HG03457 (cell line): ENCODE measurements at regions not wholly inside any gene's neighbourhood (a gene's known extent, or its start where the extent isn't known, plus 50 kb on each side); places are given as distances from the start of the nearest gene placed in this dataset.

ENCODE experiments used
- ATAC-seq: cut with Tn5 transposase; IDR thresholded peaks from one replicate; pipeline ENCODE4 v1.9.1; 2021; ENCODE audit warnings: moderate number of reproducible peaks; ENCODE audit not compliant: unreplicated experiment

- ATAC-seq: no peak
Measured at GRCh38 chr2:65864619-65865018, 432.2 kb upstream of the SPRED2 start.

GRCh38 chr2:65863713-65864112, 431.3 kb upstream of the SPRED2 start:
- no peak for ATAC-seq

GRCh38 chr2:65856928-65857327, 424.5 kb upstream of the SPRED2 start:
- ATAC-seq: no peak

- no peak for ATAC-seq
Measured at GRCh38 chr2:65856423-65856822, 424.0 kb upstream of the SPRED2 start.

GRCh38 chr2:65850695-65851094, 418.3 kb upstream of the SPRED2 start:
- ATAC-seq: no peak

GRCh38 chr2:65846989-65847678, 414.7 kb upstream of the SPRED2 start:
- ATAC-seq: no peak

- ATAC-seq: no peak
Measured at GRCh38 chr2:65845442-65846182, 413.2 kb upstream of the SPRED2 start.

GRCh38 chr2:65842104-65842503, 409.7 kb upstream of the SPRED2 start:
- ATAC-seq: no peak

GRCh38 chr2:65835975-65836549, 403.7 kb upstream of the SPRED2 start:
- no peak for ATAC-seq

- no peak for ATAC-seq
Measured at GRCh38 chr2:65834771-65835475, 402.5 kb upstream of the SPRED2 start.

- ATAC-seq: no peak
Measured at GRCh38 chr2:65834062-65834461, 401.7 kb upstream of the SPRED2 start.

- no peak for ATAC-seq
Measured at GRCh38 chr2:65831509-65831908, 399.1 kb upstream of the SPRED2 start.

GRCh38 chr2:65826567-65826966, 394.2 kb upstream of the SPRED2 start:
- ATAC-seq: no peak

- ATAC-seq: no peak
Measured at GRCh38 chr2:65823511-65823910, 391.1 kb upstream of the SPRED2 start.

GRCh38 chr2:65820454-65820853, 388.1 kb upstream of the SPRED2 start:
- no peak for ATAC-seq

- no peak for ATAC-seq
Measured at GRCh38 chr2:65819963-65820362, 387.6 kb upstream of the SPRED2 start.

GRCh38 chr2:65818873-65819451, 386.6 kb upstream of the SPRED2 start:
- no peak for ATAC-seq

GRCh38 chr2:65813631-65814173, 381.3 kb upstream of the SPRED2 start:
- ATAC-seq: no peak

- no peak for ATAC-seq
Measured at GRCh38 chr2:65812887-65813286, 380.5 kb upstream of the SPRED2 start.

- ATAC-seq: no peak
Measured at GRCh38 chr2:65807942-65808341, 375.5 kb upstream of the SPRED2 start.

- ATAC-seq: no peak
Measured at GRCh38 chr2:65804777-65805176, 372.4 kb upstream of the SPRED2 start.
